IMR-90 (cell line): ENCODE measurements at regions not wholly inside any gene's neighbourhood (a gene's known extent, or its start where the extent isn't known, plus 50 kb on each side); places are given as distances from the start of the nearest gene placed in this dataset.

Source experiments
- ATAC-seq: fragments of 200-7000 bp; cut with Tn5 transposase; 2 replicates; pipeline ENCODE4 v1.9.1; 2020; ENCODE audit warnings: low read depth, mild to moderate bottlenecking, moderate library complexity
- BruUV-seq: library from RNA; stranded (reverse); fragments of 400-500 nt; replicated peaks from 2 replicates; lab custom pipeline; 2021; lab: Mats Ljungman, UMichigan
- CTCF ChIA-PET: fragments of 300-600 bp; formaldehyde crosslinking; extraction: SDS; loops from one replicate; lab custom pipeline; 2021; ENCODE audit warnings: antibody characterized with exemption; lab: Yijun Ruan, JAX
- POLR2A ChIA-PET: fragments of 300-600 bp; sonication (Branson Sonifier 250); formaldehyde crosslinking; loops from one replicate; lab custom pipeline; 2022; ENCODE audit warnings: antibody characterized with exemption; ENCODE audit not compliant: unreplicated experiment; lab: Charles Lee
- DNase-seq: peaks from one replicate; pipeline ENCODE4 v3.0.0; 2013
- H2AFZ ChIP-seq: replicated peaks from 2 replicates; pipeline ENCODE3; 2013; ENCODE audit warnings: low read length, mild to moderate bottlenecking; ENCODE audit not compliant: poor library complexity
- H2AK5ac ChIP-seq: 2 replicates; pipeline ENCODE4 v1.6.1; 2013; ENCODE audit warnings: low read depth, low read length, inconsistent platforms
- H2AK9ac ChIP-seq: replicated peaks from 2 replicates; pipeline ENCODE3; 2013; ENCODE audit warnings: mild to moderate bottlenecking, low read depth, low read length, moderate library complexity; ENCODE audit not compliant: poor library complexity
- H2BK120ac ChIP-seq: 2 replicates; pipeline ENCODE4 v1.6.1; 2013; ENCODE audit warnings: low read depth, low read length, inconsistent platforms
- H2BK15ac ChIP-seq: 3 replicates; pipeline ENCODE4 v1.6.1; 2013; ENCODE audit warnings: low read depth, low read length, inconsistent platforms
- H2BK20ac ChIP-seq: 2 replicates; pipeline ENCODE4 v1.6.1; 2013; ENCODE audit warnings: low read depth, mild to moderate bottlenecking, inconsistent platforms, low read length, moderate library complexity
- H2BK5ac ChIP-seq: 2 replicates; pipeline ENCODE4 v1.6.1; 2013; ENCODE audit warnings: mild to moderate bottlenecking, low read depth, low read length, inconsistent platforms; ENCODE audit not compliant: poor library complexity, severe bottlenecking
- H3K14ac ChIP-seq: replicated peaks from 2 replicates; pipeline ENCODE4 v1.6.1; 2013; ENCODE audit warnings: low read depth, low read length, inconsistent platforms
- H3K18ac ChIP-seq: 2 replicates; pipeline ENCODE4 v1.6.1; 2013; ENCODE audit warnings: low read depth, low read length, control low read depth
- H3K23ac ChIP-seq: 2 replicates; pipeline ENCODE4 v1.6.1; 2013; ENCODE audit warnings: low read depth, low read length, inconsistent platforms
- H3K27ac ChIP-seq: 2 replicates; pipeline ENCODE4 v1.5.1; 2013; ENCODE audit warnings: mild to moderate bottlenecking, control low read depth, low read length; ENCODE audit not compliant: insufficient read depth
- H3K27me3 ChIP-seq: 2 replicates; pipeline ENCODE4 v1.6.1; 2013; ENCODE audit warnings: low read length; ENCODE audit not compliant: control insufficient read depth, insufficient read depth
- H3K36me3 ChIP-seq: 2 replicates; pipeline ENCODE4 v1.6.1; 2013; ENCODE audit warnings: low read length, mixed read lengths; ENCODE audit not compliant: control insufficient read depth, insufficient read depth
- H3K4ac ChIP-seq: 2 replicates; pipeline ENCODE4 v1.6.1; 2013; ENCODE audit warnings: low read depth, low read length, inconsistent platforms
- H3K4me1 ChIP-seq: 2 replicates; pipeline ENCODE4 v1.6.1; 2013; ENCODE audit warnings: low read length, mixed read lengths; ENCODE audit not compliant: control insufficient read depth, insufficient read depth
- H3K4me2 ChIP-seq: 2 replicates; pipeline ENCODE4 v1.6.1; 2013; ENCODE audit warnings: low read depth, mild to moderate bottlenecking, control low read depth, low read length, moderate library complexity
- H3K4me3 ChIP-seq: 2 replicates; pipeline ENCODE4 v1.5.1; 2013; ENCODE audit warnings: low read depth, mild to moderate bottlenecking, control low read depth, low read length, moderate library complexity; ENCODE audit not compliant: insufficient read depth
- H3K56ac ChIP-seq: 2 replicates; pipeline ENCODE4 v1.6.1; 2013; ENCODE audit warnings: low read length, inconsistent platforms; ENCODE audit not compliant: insufficient read depth; ENCODE audit errors: extremely low read depth
- H3K79me1 ChIP-seq, 2 experiments: 2 replicates each; pipeline ENCODE4 v1.6.1; 2013; ENCODE audit warnings: low read length in 2 of 2, inconsistent platforms in 1 of 2, low read depth in 1 of 2
- H3K9ac ChIP-seq: 2 replicates; pipeline ENCODE4 v1.6.1; 2013; ENCODE audit warnings: low read depth, low read length, control low read depth
- H3K9me1 ChIP-seq: 2 replicates; pipeline ENCODE4 v1.6.1; 2013; ENCODE audit warnings: low read length, inconsistent platforms; ENCODE audit not compliant: insufficient read depth
- H3K9me3 ChIP-seq: 2 replicates; pipeline ENCODE4 v1.6.1; 2013; ENCODE audit warnings: low read length; ENCODE audit not compliant: control insufficient read depth, insufficient read depth
- H4K20me1 ChIP-seq: 2 replicates; pipeline ENCODE4 v1.6.1; 2013; ENCODE audit warnings: low read length, inconsistent platforms; ENCODE audit not compliant: insufficient read depth
- H4K5ac ChIP-seq: 2 replicates; pipeline ENCODE4 v1.6.1; 2013; ENCODE audit warnings: mild to moderate bottlenecking, low read depth, low read length, control low read depth
- H4K8ac ChIP-seq, 2 experiments: 2 replicates each; pipeline ENCODE4 v1.6.1; 2013; ENCODE audit warnings: low read depth in 2 of 2, low read length in 2 of 2, control low read depth in 1 of 2, inconsistent platforms in 1 of 2
- H4K91ac ChIP-seq: 2 replicates; pipeline ENCODE4 v1.6.1; 2013; ENCODE audit warnings: low read depth, low read length, inconsistent platforms; ENCODE audit not compliant: insufficient read depth
- CEBPB ChIP-seq: IDR thresholded peaks from 2 replicates; pipeline ENCODE4 v1.6.1; 2012; ENCODE audit warnings: low read depth, low read length, improper control_type of control experiment
- CHD1 ChIP-seq: IDR thresholded peaks from 2 replicates; pipeline ENCODE4 v1.6.1; 2012; ENCODE audit warnings: low read depth, low read length, improper control_type of control experiment
- MAZ ChIP-seq: IDR thresholded peaks from 2 replicates; pipeline ENCODE4 v1.6.1; 2012; ENCODE audit warnings: low read depth, mild to moderate bottlenecking, low read length, improper control_type of control experiment, moderate library complexity, borderline replicate concordance
- MXI1 ChIP-seq: IDR thresholded peaks from 2 replicates; pipeline ENCODE4 v1.6.1; 2012; ENCODE audit warnings: low read depth, mild to moderate bottlenecking, low read length, moderate library complexity, borderline replicate concordance
- RAD21 ChIP-seq: IDR thresholded peaks from 2 replicates; pipeline ENCODE4 v1.6.1; 2012; ENCODE audit warnings: low read length, improper control_type of control experiment
- SMC3 ChIP-seq: fragments of 150-350 bp; IDR thresholded peaks from 2 replicates; pipeline ENCODE4 v1.6.1; 2016; ENCODE audit warnings: low read depth, mild to moderate bottlenecking, antibody characterized with exemption, low read length, moderate library complexity
- dilution Hi-C: fragments of 300-500 bp; cut with HindIII; formaldehyde crosslinking; loops from one replicate; pipeline ENCODE4 v1.14.3; 2018; ENCODE audit warnings: low sequenced_read_pairs; ENCODE audit not compliant: unreplicated experiment
- in situ Hi-C: fragments of 300-500 bp; cut with MboI; formaldehyde crosslinking; loops from 3 replicates; pipeline ENCODE4 v1.14.3; 2019; ENCODE audit warnings: low sequenced_read_pairs, inconsistent platforms, mixed read lengths
- intact Hi-C: fragments of 100-400 bp; cut with micrococcal nuclease; formaldehyde crosslinking; loops from 2 replicates; pipeline ENCODE4 v1.10.0; 2022
- TF ChIP-seq, protein P1 (sequence below): conservative IDR thresholded peaks from 2 replicates; pipeline ENCODE4 v1.5.1; 2012; ENCODE audit warnings: mild to moderate bottlenecking, low read depth, low read length, improper control_type of control experiment
- TF ChIP-seq, protein P2 (sequence below): fragments of 150-350 bp; IDR thresholded peaks from 2 replicates; pipeline ENCODE4 v1.6.1; 2016; ENCODE audit warnings: low read depth, mild to moderate bottlenecking, low read length, moderate library complexity, borderline replicate concordance

DNA sequence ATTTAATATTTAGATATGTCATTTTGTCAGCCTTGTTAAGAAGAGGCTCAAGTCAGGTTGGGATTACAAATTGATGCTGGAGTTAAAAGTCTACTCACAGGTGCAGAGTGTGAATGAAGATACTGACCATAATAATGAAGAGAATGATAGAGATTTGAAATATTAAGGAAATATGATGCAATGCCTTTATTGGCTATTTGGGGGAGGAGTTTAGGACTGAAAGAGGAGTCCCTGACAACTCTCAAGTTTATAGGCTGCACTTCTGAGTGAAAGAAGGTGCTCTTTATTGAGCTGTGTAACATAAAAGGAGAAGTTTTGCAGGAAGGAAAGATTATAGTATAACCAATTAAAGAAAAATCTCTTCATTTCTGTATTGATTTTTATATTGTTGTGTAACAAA is 827.7 kb upstream of the PCDH9 start:
- ATAC-seq = no peak
- intact Hi-C loops (no loop called here), dilution Hi-C loops (no loop called here), in situ Hi-C loops (no loop called here)
- BruUV-seq = no TSS peak
- no peak for DNase-seq
- no peaks in the 10 kb centered on the region for H3K27me3 ChIP-seq
- H4K20me1 ChIP-seq = no peaks in the 10 kb centered on the region
- no peak overlapping the region for H3K56ac ChIP-seq
- H3K9ac ChIP-seq = no peak overlapping the region
- H4K91ac ChIP-seq = no peak overlapping the region
- no peak overlapping the region for H3K18ac ChIP-seq
- no peak overlapping the region for H2AK9ac ChIP-seq
- no peak overlapping the region for H3K23ac ChIP-seq
- H2BK20ac ChIP-seq = no peak overlapping the region
- H4K5ac ChIP-seq = no peak overlapping the region
- no peak overlapping the region for H3K27ac ChIP-seq
- H2BK5ac ChIP-seq = no peak overlapping the region
- ChIA-PET POLR2A (no interaction called here), CTCF (no interaction called here)
- no peak overlapping the region for H2AK5ac ChIP-seq
- no peak overlapping the region for H3K4ac ChIP-seq
- H2AFZ ChIP-seq = no peak overlapping the region
- no peak for TF ChIP-seq MAZ
- TF ChIP-seq SMC3 = no peak
- TF ChIP-seq CEBPB = 0 out of 2 replicates have a peak, but pooled peaks have one; percentile 13
- TF ChIP-seq, protein P1, sequence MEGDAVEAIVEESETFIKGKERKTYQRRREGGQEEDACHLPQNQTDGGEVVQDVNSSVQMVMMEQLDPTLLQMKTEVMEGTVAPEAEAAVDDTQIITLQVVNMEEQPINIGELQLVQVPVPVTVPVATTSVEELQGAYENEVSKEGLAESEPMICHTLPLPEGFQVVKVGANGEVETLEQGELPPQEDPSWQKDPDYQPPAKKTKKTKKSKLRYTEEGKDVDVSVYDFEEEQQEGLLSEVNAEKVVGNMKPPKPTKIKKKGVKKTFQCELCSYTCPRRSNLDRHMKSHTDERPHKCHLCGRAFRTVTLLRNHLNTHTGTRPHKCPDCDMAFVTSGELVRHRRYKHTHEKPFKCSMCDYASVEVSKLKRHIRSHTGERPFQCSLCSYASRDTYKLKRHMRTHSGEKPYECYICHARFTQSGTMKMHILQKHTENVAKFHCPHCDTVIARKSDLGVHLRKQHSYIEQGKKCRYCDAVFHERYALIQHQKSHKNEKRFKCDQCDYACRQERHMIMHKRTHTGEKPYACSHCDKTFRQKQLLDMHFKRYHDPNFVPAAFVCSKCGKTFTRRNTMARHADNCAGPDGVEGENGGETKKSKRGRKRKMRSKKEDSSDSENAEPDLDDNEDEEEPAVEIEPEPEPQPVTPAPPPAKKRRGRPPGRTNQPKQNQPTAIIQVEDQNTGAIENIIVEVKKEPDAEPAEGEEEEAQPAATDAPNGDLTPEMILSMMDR = no peak
- TF ChIP-seq, protein P2, sequence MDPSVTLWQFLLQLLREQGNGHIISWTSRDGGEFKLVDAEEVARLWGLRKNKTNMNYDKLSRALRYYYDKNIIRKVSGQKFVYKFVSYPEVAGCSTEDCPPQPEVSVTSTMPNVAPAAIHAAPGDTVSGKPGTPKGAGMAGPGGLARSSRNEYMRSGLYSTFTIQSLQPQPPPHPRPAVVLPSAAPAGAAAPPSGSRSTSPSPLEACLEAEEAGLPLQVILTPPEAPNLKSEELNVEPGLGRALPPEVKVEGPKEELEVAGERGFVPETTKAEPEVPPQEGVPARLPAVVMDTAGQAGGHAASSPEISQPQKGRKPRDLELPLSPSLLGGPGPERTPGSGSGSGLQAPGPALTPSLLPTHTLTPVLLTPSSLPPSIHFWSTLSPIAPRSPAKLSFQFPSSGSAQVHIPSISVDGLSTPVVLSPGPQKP = no peak
- no peak for TF ChIP-seq MXI1
- TF ChIP-seq CHD1 = no peak
- no peak for TF ChIP-seq RAD21
- no peaks in the 10 kb centered on the region for H3K79me1 ChIP-seq
- H4K8ac ChIP-seq = no peak overlapping the region
- H3K9me1 ChIP-seq = no peaks in the 10 kb centered on the region
- peaks cover 3% of the 10 kb centered on the region for H3K9me3 ChIP-seq
- H3K14ac ChIP-seq = no peak overlapping the region
- H3K36me3 ChIP-seq = no peaks in the 10 kb centered on the region
- H2BK120ac ChIP-seq = no peak overlapping the region
- no peak overlapping the region for H2BK15ac ChIP-seq
- H3K4me3 ChIP-seq = no peak overlapping the region
- no peaks in the 10 kb centered on the region for H3K4me1 ChIP-seq
- no peak overlapping the region for H3K4me2 ChIP-seq
